HCT116 (cell line): ENCODE measurements at regions not wholly inside any gene's neighbourhood (a gene's known extent, or its start where the extent isn't known, plus 50 kb on each side); places are given as distances from the start of the nearest gene placed in this dataset.

Experiments used
- ATAC-seq: fragments of 200-7000 bp; cut with Tn5 transposase; 2 replicates; pipeline ENCODE4 v1.9.1; 2020; ENCODE audit warnings: mild to moderate bottlenecking, moderate library complexity
- BruUV-seq: library from RNA; stranded (reverse); fragments of 400-500 nt; replicated peaks from 2 replicates; lab custom pipeline; 2021; lab: Mats Ljungman, UMichigan
- CTCF ChIA-PET: fragments of 300-600 bp; sonication (Branson Sonifier 250); formaldehyde crosslinking; loops from one replicate; lab custom pipeline; 2021; ENCODE audit warnings: antibody characterized with exemption; lab: Charles Lee
- POLR2A ChIA-PET: fragments of 300-600, 350-600 bp; sonication (Branson Sonifier 250); formaldehyde crosslinking; loops from one replicate; lab custom pipeline; 2021; ENCODE audit warnings: antibody characterized with exemption; lab: Charles Lee
- RAD21 ChIA-PET, 2 experiments: fragments of 300-600 bp; sonication (Branson Sonifier 250); formaldehyde crosslinking; loops; one replicate each; lab custom pipeline; 2023; ENCODE audit warnings: low total read pairs in 2 of 2; ENCODE audit not compliant: uncharacterized antibody in 2 of 2, unreplicated experiment in 2 of 2, low non-redundant PET in 1 of 2; lab: Charles Lee
- DNase-seq: peaks from one replicate; pipeline ENCODE4 v3.0.0-alpha.2; 2010; ENCODE audit warnings: low read depth, low spot score
- H2AFZ ChIP-seq: fragments of 200-600 bp; shearing (Covaris generic), sonication (generic); 2 replicates; pipeline ENCODE4 v1.6.1; 2017; ENCODE audit warnings: low read depth, mixed run types, mixed read lengths, antibody characterized with exemption, low read length; ENCODE audit not compliant: poor library complexity, severe bottlenecking
- H3K27ac ChIP-seq: 2 replicates; pipeline ENCODE4 v1.5.1; 2012; ENCODE audit warnings: low read depth, low read length
- H3K27me3 ChIP-seq: fragments of 200-600 bp; sonication (generic); 2 replicates; pipeline ENCODE4 v1.6.1; 2016; ENCODE audit warnings: mixed run types, low read length, mixed read lengths; ENCODE audit not compliant: insufficient read depth
- H3K36me3 ChIP-seq, 2 experiments: fragments of 200-500 bp in 1 of 2; fragments of 200-600 bp in 1 of 2; sonication (Bioruptor generic) in 1 of 2; sonication (generic) in 1 of 2; 2 replicates each; pipeline versions ENCODE4 v1.5.1 to v1.6.1; 2014 to 2016; ENCODE audit warnings: low read length in 2 of 2, inconsistent platforms in 1 of 2, mixed read lengths in 1 of 2, mixed run types in 1 of 2; ENCODE audit not compliant: insufficient read depth in 2 of 2, control insufficient read depth in 1 of 2
- H3K4me1 ChIP-seq, 2 experiments: fragments of 200-600 bp in 1 of 2; sonication (generic) in 1 of 2; 2 replicates each; pipeline versions ENCODE4 v1.5.1 to v1.6.1; 2012 to 2017; ENCODE audit warnings: low read length in 2 of 2, inconsistent platforms in 1 of 2, mild to moderate bottlenecking in 1 of 2, mixed read lengths in 1 of 2, mixed run types in 1 of 2, moderate library complexity in 1 of 2; ENCODE audit not compliant: insufficient read depth in 2 of 2, control insufficient read depth in 1 of 2
- H3K4me2 ChIP-seq: fragments of 200-600 bp; sonication (generic); 2 replicates; pipeline ENCODE4 v1.6.1; 2017; ENCODE audit warnings: mixed run types, low read length, mixed read lengths
- H3K4me3 ChIP-seq, 2 experiments: fragments of 200-600 bp in 1 of 2; sonication (generic) in 1 of 2; replicated peaks in 1 of 2; 2 replicates each; pipeline ENCODE4 v1.5.1; 2011 to 2016; ENCODE audit warnings: low read length in 2 of 2, control low read depth in 1 of 2, low read depth in 1 of 2, mild to moderate bottlenecking in 1 of 2, mixed read lengths in 1 of 2, mixed run types in 1 of 2
- H3K79me2 ChIP-seq: fragments of 200-600 bp; sonication (generic); 2 replicates; pipeline ENCODE4 v1.6.1; 2017; ENCODE audit warnings: mild to moderate bottlenecking, mixed run types, low read length, moderate library complexity, mixed read lengths; ENCODE audit not compliant: insufficient read depth
- H3K9ac ChIP-seq: fragments of 200-600 bp; sonication (generic); 2 replicates; pipeline ENCODE4 v1.6.1; 2016; ENCODE audit warnings: low read length, mixed read lengths
- H3K9me2 ChIP-seq: fragments of 200-600 bp; sonication (generic), shearing (Covaris generic); 2 replicates; pipeline ENCODE4 v1.6.1; 2017; ENCODE audit warnings: mixed run types, mild to moderate bottlenecking, moderate library complexity; ENCODE audit not compliant: insufficient read depth
- H3K9me3 ChIP-seq, 2 experiments: fragments of 200-500 bp in 1 of 2; fragments of 200-600 bp in 1 of 2; sonication (Bioruptor generic) in 1 of 2; sonication (generic) in 1 of 2; 2 replicates each; pipeline ENCODE4 v1.6.1; 2014 to 2017; ENCODE audit warnings: low read length in 2 of 2, mixed read lengths in 2 of 2, inconsistent platforms in 1 of 2, low read depth in 1 of 2, mild to moderate bottlenecking in 1 of 2, mixed run types in 1 of 2, moderate library complexity in 1 of 2; ENCODE audit not compliant: control insufficient read depth in 1 of 2, insufficient read depth in 1 of 2
- H4K20me1 ChIP-seq: fragments of 200-600 bp; sonication (generic), shearing (Covaris generic); 2 replicates; pipeline ENCODE4 v1.6.1; 2017; ENCODE audit warnings: mixed run types, mild to moderate bottlenecking, moderate library complexity; ENCODE audit not compliant: insufficient read depth
- CTCF ChIP-seq, 3 experiments: fragments of 200-600 bp in 1 of 3; sonication (generic) in 1 of 3; IDR thresholded peaks in 2 of 3; conservative IDR thresholded peaks in 1 of 3; 2 replicates each; pipeline ENCODE4 v1.5.1; 2012 to 2017; ENCODE audit warnings: low read depth in 2 of 3, low read length in 2 of 3, antibody characterized with exemption in 1 of 3, borderline replicate concordance in 1 of 3, control low read depth in 1 of 3, mild to moderate bottlenecking in 1 of 3, mixed read lengths in 1 of 3, mixed run types in 1 of 3, moderate library complexity in 1 of 3; ENCODE audit not compliant: insufficient read depth in 1 of 3
- EZH2phosphoT487 ChIP-seq: fragments of 200-600 bp; IDR thresholded peaks from 2 replicates; pipeline ENCODE4 v1.6.1; 2018; ENCODE audit warnings: antibody characterized with exemption, borderline replicate concordance
- FOSL1 ChIP-seq: IDR thresholded peaks from 2 replicates; pipeline ENCODE4 v1.6.1; 2012; ENCODE audit warnings: low read depth
- ZFX ChIP-seq: fragments of 450-650 bp; IDR thresholded peaks from 2 replicates; pipeline ENCODE4 v1.6.1; 2017
- intact Hi-C: fragments of 100-400 bp; cut with micrococcal nuclease; formaldehyde crosslinking; loops from 2 replicates; pipeline ENCODE4 v1.10.0; 2022

- no peaks in the 10 kb centered on the region for H4K20me1 ChIP-seq
- H3K4me2 ChIP-seq, result peak overlapping the region; percentile 88
- H3K27ac ChIP-seq, result no peak overlapping the region
- no peaks in the 10 kb centered on the region for H3K9me2 ChIP-seq
- H2AFZ ChIP-seq, result peak overlapping the region; percentile 82
- POLR2A ChIA-PET, result no interaction called here
- H3K4me3 ChIP-seq, result no peak overlapping the region
- no TSS peak for BruUV-seq
- H3K9ac ChIP-seq, result no peak overlapping the region
- DNase-seq (no peak), ATAC-seq (peak; percentile 57)
- H3K27me3 ChIP-seq, result no peaks in the 10 kb centered on the region
- no peaks in the 10 kb centered on the region for H3K9me3 ChIP-seq
- RAD21 ChIA-PET, result interaction anchor here in 1 of 2 experiments (0.6 kb wide), 1 partner anchor 304 kb away, joined by 4 read pairs; no protein-coding TSS in a partner anchor
- peaks cover 8 to 26% of the 10 kb centered on the region in 2 experiments; a peak in 3 of 4 replicates for H3K4me1 ChIP-seq
- H3K36me3 ChIP-seq, result no peaks in the 10 kb centered on the region
- intact Hi-C loops, result no loop called here
- CTCF ChIA-PET, result interaction anchor here (0.7 to 1.5 kb wide), 2 partner anchors 77 to 303 kb away, joined by 3 to 6 read pairs; no protein-coding TSS in a partner anchor
- TF ChIP-seq EZH2phosphoT487, result no peak
- TF ChIP-seq ZFX, result peak; percentile 33; the same call in 1 of the 2 replicates
- TF ChIP-seq CTCF (IDR thresholded peaks at IDR 0.05 in 2 of 3, conservative IDR thresholded peaks at IDR 0.05 in 1 of 3; ENCODE audit: borderline replicate concordance in 1 of 3, insufficient read depth in 1 of 3, low read depth in 2 of 3, low read length in 2 of 3), result peak in 2 of 3 experiments; percentile 28 to 45; a peak in 4 of 6 replicates
- no peaks in the 10 kb centered on the region for H3K79me2 ChIP-seq
These were observed 102.1 kb downstream of the UCHL1 start for GRCh38 chr4:41358647-41359421.

GRCh38 chr4:41359422-41359775 is 102.7 kb downstream of the UCHL1 start:
- no peaks in the 10 kb centered on the region for H3K79me2 ChIP-seq
- no peak overlapping the region for H3K27ac ChIP-seq
- no peak for ATAC-seq

More at GRCh38 chr4:41359422-41359775, 102.7 kb downstream of the UCHL1 start:
- H3K4me1 ChIP-seq, result peaks cover 8 to 26% of the 10 kb centered on the region in 2 experiments; a peak in 3 of 4 replicates
- peak overlapping the region; percentile 88 for H3K4me2 ChIP-seq
- no peaks in the 10 kb centered on the region for H4K20me1 ChIP-seq
- CTCF ChIA-PET, result interaction anchor here (0.7 to 1.5 kb wide), 2 partner anchors 78 to 303 kb away, joined by 3 to 6 read pairs; no protein-coding TSS in a partner anchor
- H3K9me2 ChIP-seq, result no peaks in the 10 kb centered on the region
- POLR2A ChIA-PET, result no interaction called here
- H3K9me3 ChIP-seq, result no peaks in the 10 kb centered on the region
- H3K9ac ChIP-seq, result no peak overlapping the region
- H3K36me3 ChIP-seq, result no peaks in the 10 kb centered on the region
- intact Hi-C loops, result no loop called here
- DNase-seq, result no peak
- TF ChIP-seq FOSL1, result no peak
- 0 out of 6 replicates have a peak, but pooled peaks of 1 of the 3 experiments have one; percentile 3 for TF ChIP-seq CTCF (IDR thresholded peaks at IDR 0.05 in 2 of 3, conservative IDR thresholded peaks at IDR 0.05 in 1 of 3; ENCODE audit: borderline replicate concordance in 1 of 3, insufficient read depth in 1 of 3, low read depth in 2 of 3, low read length in 2 of 3)
- no TSS peak for BruUV-seq
- no peaks in the 10 kb centered on the region for H3K27me3 ChIP-seq
- H2AFZ ChIP-seq, result peak overlapping the region; percentile 82
- H3K4me3 ChIP-seq, result peak overlapping the region in 1 of 2 experiments; percentile 73; a peak in 1 of 4 replicates
- RAD21 ChIA-PET, result interaction anchor here in 1 of 2 experiments (0.6 kb wide), 1 partner anchor 304 kb away, joined by 4 read pairs; no protein-coding TSS in a partner anchor
